Esophagus squamous epithelium (tissue), 5 donors: ENCODE measurements at regions not wholly inside any gene's neighbourhood (a gene's known extent, or its start where the extent isn't known, plus 50 kb on each side); places are given as distances from the start of the nearest gene placed in this dataset.

Experiments used
- DNase-seq: peaks from one replicate; lab custom pipeline; 2025; lab: John Stamatoyannopoulos, UW
- H3K27ac ChIP-seq, 4 donors: fragments of 200-600 bp; sonication (generic); one replicate each; pipeline ENCODE4 v1.5.1; 2016 to 2019; ENCODE audit warnings: mild to moderate bottlenecking in 1 of 4
- H3K27me3 ChIP-seq, 4 donors: fragments of 200-600 bp; sonication (generic); 1 replicate in 3 of 4; 2 replicates in 1 of 4; pipeline versions ENCODE4 v1.5.1 to v1.6.0; 2017 to 2021; ENCODE audit warnings: antibody characterized with exemption in 1 of 4
- H3K36me3 ChIP-seq, 3 donors: fragments of 200-600 bp; sonication (generic); one replicate each; pipeline ENCODE4 v1.5.1; 2016 to 2019
- H3K4me1 ChIP-seq, 3 donors: fragments of 200-600 bp; sonication (generic); one replicate each; pipeline ENCODE4 v1.5.1; 2017 to 2019
- H3K4me3 ChIP-seq, 4 donors: fragments of 200-600 bp; sonication (generic); 1 replicate in 3 of 4; 2 replicates in 1 of 4; pipeline ENCODE4 v1.5.1; 2016 to 2019; ENCODE audit warnings: mild to moderate bottlenecking in 2 of 4, moderate library complexity in 1 of 4
- H3K9me3 ChIP-seq, 3 donors: fragments of 200-600 bp; sonication (generic); one replicate each; pipeline ENCODE4 v1.5.1; 2016 to 2019
- CTCF ChIP-seq, 6 experiments: fragments of 450-650 bp in 4 of 6; fragments of 200-600 bp in 2 of 6; sonication (generic) in 2 of 6; IDR thresholded peaks; one replicate each; pipeline ENCODE4 v1.5.1; 2016 to 2019; ENCODE audit warnings: antibody characterized with exemption in 6 of 6, mild to moderate bottlenecking in 4 of 6, moderate library complexity in 4 of 6
- POLR2A ChIP-seq, 4 donors: fragments of 450-650 bp; IDR thresholded peaks; one replicate each; pipeline ENCODE4 v1.6.1; 2017; ENCODE audit warnings: antibody characterized with exemption in 4 of 4, mild to moderate bottlenecking in 4 of 4, moderate library complexity in 3 of 4
- WGBS, 2 donors: methylation state at CpG; one replicate each; pipeline ENCODE4 v1.1.5; 2018; 5-methylcytosine and 5-hydroxymethylcytosine counted together
- intact Hi-C: fragments of 100-400 bp; cut with DNase I; formaldehyde crosslinking; loops from one replicate; pipeline ENCODE4 v1.15.0; 2022
- donor health status: DM: yes; HTN: yes; CAD: no.

DNA sequence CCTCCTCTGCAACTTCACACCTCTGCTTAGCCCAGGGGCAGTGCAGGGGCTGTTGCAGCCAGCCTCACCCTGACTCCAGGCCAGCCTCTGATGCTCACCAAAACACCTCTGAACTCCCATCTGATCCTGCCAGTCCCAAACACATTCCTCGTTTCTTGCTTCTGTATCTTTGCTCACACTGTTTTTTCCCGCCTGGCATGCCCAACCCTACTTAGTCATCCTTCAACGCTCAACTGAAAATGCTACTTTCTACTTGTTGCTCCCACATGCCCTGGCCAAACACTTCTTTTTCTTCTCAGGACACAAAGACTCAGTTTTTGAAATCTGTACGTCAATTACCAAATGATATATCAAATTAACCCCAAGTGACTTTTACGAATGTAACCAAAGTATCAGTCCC lies 140.8 kb upstream of the ZBED5 start:
- 44 to 62% methylated on average over 5 of the region's 5 CpGs for WGBS, 2 donors
- H3K4me3 ChIP-seq, result no peak overlapping the region
- no peak for DNase-seq
- H3K4me1 ChIP-seq, result no peaks in the 10 kb centered on the region
- no peak overlapping the region for H3K27ac ChIP-seq
- TF ChIP-seq CTCF (IDR thresholded peaks at IDR 0.05) (no peak), POLR2A (IDR thresholded peaks at IDR 0.05) (no peak)
- intact Hi-C loops, result no loop called here
- H3K27me3 ChIP-seq, result peaks cover 0 to 36% (median 0%) of the 10 kb centered on the region in 4 donors
- no peaks in the 10 kb centered on the region for H3K9me3 ChIP-seq
- H3K36me3 ChIP-seq, result no peaks in the 10 kb centered on the region

GRCh38 chr11:10996678-10997077 lies 138.8 kb upstream of the ZBED5 start:
- peaks cover 0 to 16% (median 0%) of the 10 kb centered on the region in 4 donors for H3K27me3 ChIP-seq
- DNase-seq, result no peak
- no peaks in the 10 kb centered on the region for H3K9me3 ChIP-seq
- no peaks in the 10 kb centered on the region for H3K4me1 ChIP-seq
- no peaks in the 10 kb centered on the region for H3K36me3 ChIP-seq
- no peak overlapping the region for H3K27ac ChIP-seq
- intact Hi-C loops, result no loop called here
- TF ChIP-seq CTCF (IDR thresholded peaks at IDR 0.05) (no peak), POLR2A (IDR thresholded peaks at IDR 0.05) (no peak)
- 18 to 42% methylated on average over 1 of the region's 1 CpG for WGBS, 2 donors
- no peak overlapping the region for H3K4me3 ChIP-seq

DNA sequence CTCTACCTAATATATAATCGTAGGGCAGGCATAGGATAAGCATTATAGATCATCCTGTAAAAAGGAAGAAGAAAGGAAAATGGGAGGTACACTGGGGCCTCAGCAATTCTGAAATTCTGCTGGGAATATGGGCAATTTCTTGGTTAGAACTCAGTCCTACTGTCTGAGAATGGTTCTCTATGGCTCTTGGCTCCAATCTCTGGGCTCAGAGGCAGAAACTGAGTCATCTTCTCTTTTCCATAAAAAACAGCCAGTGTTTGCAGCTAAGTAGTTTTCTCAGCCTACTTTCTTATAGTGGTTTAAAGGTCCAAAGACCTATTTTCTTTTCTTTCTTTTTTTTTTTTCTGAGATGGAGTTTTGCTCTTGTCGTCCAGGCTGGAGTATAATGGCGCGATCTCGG lies 135.8 kb upstream of the ZBED5 start:
- Histone ChIP-seq H3K4me3 (no peak overlapping the region), H3K4me1 (no peaks in the 10 kb centered on the region), H3K27me3 (no peaks in the 10 kb centered on the region), H3K36me3 (no peaks in the 10 kb centered on the region), H3K9me3 (no peaks in the 10 kb centered on the region), H3K27ac (no peak overlapping the region)
- no peak for TF ChIP-seq POLR2A (IDR thresholded peaks at IDR 0.05)
- TF ChIP-seq CTCF (IDR thresholded peaks at IDR 0.05), result no peak
- WGBS, 2 donors, result 77 to 98% methylated on average over 5 of the region's 5 CpGs
- intact Hi-C loops, result no loop called here
- DNase-seq, result no peak

- WGBS, 2 donors, result 0 to 73% methylated on average over 1 to 2 of the region's 3 CpGs
- Histone ChIP-seq H3K9me3 (no peaks in the 10 kb centered on the region), H3K27me3 (no peaks in the 10 kb centered on the region), H3K27ac (no peak overlapping the region), H3K36me3 (no peaks in the 10 kb centered on the region), H3K4me1 (no peaks in the 10 kb centered on the region), H3K4me3 (no peak overlapping the region)
- intact Hi-C loops, result no loop called here
- no peak for DNase-seq
- TF ChIP-seq CTCF (IDR thresholded peaks at IDR 0.05) (no peak), POLR2A (IDR thresholded peaks at IDR 0.05) (no peak)
Observed at GRCh38 chr11:10993186-10993585, 135.3 kb upstream of the ZBED5 start.

DNA sequence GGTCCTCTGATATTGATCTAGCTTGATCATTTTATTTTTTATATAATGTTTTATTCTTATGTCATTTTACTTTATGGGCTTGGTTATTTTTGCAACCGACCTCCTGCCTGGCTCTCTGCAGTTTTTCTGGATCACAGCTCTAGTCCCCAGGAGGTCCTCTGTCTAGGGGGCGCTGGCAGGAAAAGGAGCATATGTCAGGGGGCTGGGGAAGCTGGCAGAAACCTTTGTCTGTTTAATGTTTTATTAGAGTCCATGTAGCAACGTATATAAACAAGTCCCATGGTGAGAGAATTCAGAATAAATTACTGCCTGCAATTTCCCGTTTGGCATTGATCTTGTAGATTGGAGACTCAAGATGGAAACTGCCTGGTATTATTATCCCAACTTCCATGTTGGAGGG lies 133.5 kb upstream of the ZBED5 start:
- Histone ChIP-seq H3K9me3 (no peaks in the 10 kb centered on the region), H3K4me3 (no peak overlapping the region), H3K27ac (no peak overlapping the region), H3K27me3 (no peaks in the 10 kb centered on the region), H3K4me1 (no peaks in the 10 kb centered on the region), H3K36me3 (no peaks in the 10 kb centered on the region)
- no peak for DNase-seq
- no peak for TF ChIP-seq CTCF (IDR thresholded peaks at IDR 0.05)
- TF ChIP-seq POLR2A (IDR thresholded peaks at IDR 0.05), result no peak
- WGBS, 2 donors, result 83 to 94% methylated on average over 4 of the region's 4 CpGs
- intact Hi-C loops, result no loop called here
